ENCODE measurements at regions not wholly inside any gene's neighbourhood (a gene's known extent, or its start where the extent isn't known, plus 50 kb on each side); places are given as distances from the start of the nearest gene placed in this dataset.

GRCh38 chr9:28909526-28909925 is 1336.2 kb upstream of the C9orf72 start:
- Histone ChIP-seq H3K4me2 (ENCODE audit: low read length) (no peak overlapping the region), H3K9me2 (ENCODE audit: low read depth, low read length) (no peaks in the 10 kb centered on the region)
- TF ChIP-seq CTCF (IDR thresholded peaks at IDR 0.05; ENCODE audit: low read length): no peak
- no peak for TF ChIP-seq EZH2 (IDR thresholded peaks at IDR 0.05; ENCODE audit: borderline replicate concordance, low read length)

GRCh38 chr9:28912621-28913020 is 1339.3 kb upstream of the C9orf72 start:
- no peak for TF ChIP-seq EZH2 (IDR thresholded peaks at IDR 0.05; ENCODE audit: borderline replicate concordance, low read length)
- TF ChIP-seq CTCF (IDR thresholded peaks at IDR 0.05; ENCODE audit: low read length): no peak
- Histone ChIP-seq H3K27me3 (ENCODE audit: insufficient read depth, low read length) (no peaks in the 10 kb centered on the region), H3K9ac (ENCODE audit: low read length) (no peak overlapping the region), H3K27ac (ENCODE audit: low read depth, low read length, poor library complexity, severe bottlenecking) (no peak overlapping the region), H3K4me3 (ENCODE audit: low read depth, low read length, poor library complexity, severe bottlenecking) (no peak overlapping the region), H4K20me1 (ENCODE audit: insufficient read depth, low read length) (no peaks in the 10 kb centered on the region), H3K9me2 (ENCODE audit: low read depth, low read length) (no peaks in the 10 kb centered on the region), H3K4me2 (ENCODE audit: low read length) (no peak overlapping the region), H3F3A (ENCODE audit: insufficient read depth, low read length) (no peaks in the 10 kb centered on the region), H3K9me3 (ENCODE audit: low read length) (no peaks in the 10 kb centered on the region), H3K4me1 (ENCODE audit: insufficient read depth, low read length, severe bottlenecking) (no peaks in the 10 kb centered on the region), H2AFZ (ENCODE audit: low read length) (no peak overlapping the region), H3K36me3 (ENCODE audit: insufficient read depth, low read length) (no peaks in the 10 kb centered on the region), H3K79me2 (ENCODE audit: insufficient read depth, low read length) (no peaks in the 10 kb centered on the region)

More at GRCh38 chr9:28909526-28909925, 1336.2 kb upstream of the C9orf72 start:
- no peak overlapping the region for H3K27ac ChIP-seq (ENCODE audit: low read depth, low read length, poor library complexity, severe bottlenecking)
- no peaks in the 10 kb centered on the region for H3K27me3 ChIP-seq (ENCODE audit: insufficient read depth, low read length)
- no peaks in the 10 kb centered on the region for H3K9me3 ChIP-seq (ENCODE audit: low read length)
- no peaks in the 10 kb centered on the region for H4K20me1 ChIP-seq (ENCODE audit: insufficient read depth, low read length)
- H3K4me1 ChIP-seq (ENCODE audit: insufficient read depth, low read length, severe bottlenecking): no peaks in the 10 kb centered on the region
- no peaks in the 10 kb centered on the region for H3F3A ChIP-seq (ENCODE audit: insufficient read depth, low read length)
- no peaks in the 10 kb centered on the region for H3K79me2 ChIP-seq (ENCODE audit: insufficient read depth, low read length)
- no peak overlapping the region for H2AFZ ChIP-seq (ENCODE audit: low read length)
- no peak overlapping the region for H3K9ac ChIP-seq (ENCODE audit: low read length)
- H3K4me3 ChIP-seq (ENCODE audit: low read depth, low read length, poor library complexity, severe bottlenecking): no peak overlapping the region
- no peaks in the 10 kb centered on the region for H3K36me3 ChIP-seq (ENCODE audit: insufficient read depth, low read length)

- Histone ChIP-seq H3K36me3 (ENCODE audit: insufficient read depth, low read length) (no peaks in the 10 kb centered on the region), H3K4me3 (ENCODE audit: low read depth, low read length, poor library complexity, severe bottlenecking) (no peak overlapping the region), H3K4me1 (ENCODE audit: insufficient read depth, low read length, severe bottlenecking) (no peaks in the 10 kb centered on the region), H3K9me2 (ENCODE audit: low read depth, low read length) (no peaks in the 10 kb centered on the region), H3K79me2 (ENCODE audit: insufficient read depth, low read length) (no peaks in the 10 kb centered on the region), H3K27ac (ENCODE audit: low read depth, low read length, poor library complexity, severe bottlenecking) (no peak overlapping the region), H2AFZ (ENCODE audit: low read length) (no peak overlapping the region), H3K27me3 (ENCODE audit: insufficient read depth, low read length) (no peaks in the 10 kb centered on the region), H3K9me3 (ENCODE audit: low read length) (no peaks in the 10 kb centered on the region), H3F3A (ENCODE audit: insufficient read depth, low read length) (no peaks in the 10 kb centered on the region), H3K4me2 (ENCODE audit: low read length) (no peak overlapping the region), H4K20me1 (ENCODE audit: insufficient read depth, low read length) (no peaks in the 10 kb centered on the region), H3K9ac (ENCODE audit: low read length) (no peak overlapping the region)
- TF ChIP-seq EZH2 (IDR thresholded peaks at IDR 0.05; ENCODE audit: borderline replicate concordance, low read length) (no peak), CTCF (IDR thresholded peaks at IDR 0.05; ENCODE audit: low read length) (no peak)
Observed at GRCh38 chr9:28915202-28915930, 1342.1 kb upstream of the C9orf72 start.
